Stimulated activated effector memory CD8-positive, alpha-beta T cell treated with anti-CD3 and anti-CD28 coated beads, Interleukin-12 subunit alpha, Interleukin-12 subunit beta, amount 100 ng/mL, for 72 hours (primary cell): ENCODE measurements at regions not wholly inside any gene's neighbourhood (a gene's known extent, or its start where the extent isn't known, plus 50 kb on each side); places are given as distances from the start of the nearest gene placed in this dataset.

ENCODE experiments used
- ATAC-seq: fragments of 150-1000 bp; cut with Tn5 transposase; 2 replicates; pipeline ENCODE4 v1.10.0; 2021
- DNase-seq, 2 donors: peaks; one replicate each; pipeline ENCODE4 v3.0.0; 2021 to 2022; ENCODE audit warnings: low spot score in 2 of 2
- H3K27ac Mint-ChIP-seq: one replicate; pipeline ENCODE4 v1.8.0; 2022; ENCODE audit warnings: mild to moderate bottlenecking, mixed read lengths
- H3K36me3 Mint-ChIP-seq: one replicate; pipeline ENCODE4 v1.8.0; 2022; ENCODE audit warnings: mild to moderate bottlenecking, mixed read lengths
- H3K4me1 Mint-ChIP-seq: one replicate; pipeline ENCODE4 v1.8.0; 2022; ENCODE audit warnings: mixed read lengths
- H3K4me3 Mint-ChIP-seq: one replicate; pipeline ENCODE4 v1.8.0; 2022; ENCODE audit warnings: mild to moderate bottlenecking, mixed read lengths
- H3K9me3 Mint-ChIP-seq: one replicate; pipeline ENCODE4 v1.8.0; 2022; ENCODE audit warnings: mixed read lengths

DNA sequence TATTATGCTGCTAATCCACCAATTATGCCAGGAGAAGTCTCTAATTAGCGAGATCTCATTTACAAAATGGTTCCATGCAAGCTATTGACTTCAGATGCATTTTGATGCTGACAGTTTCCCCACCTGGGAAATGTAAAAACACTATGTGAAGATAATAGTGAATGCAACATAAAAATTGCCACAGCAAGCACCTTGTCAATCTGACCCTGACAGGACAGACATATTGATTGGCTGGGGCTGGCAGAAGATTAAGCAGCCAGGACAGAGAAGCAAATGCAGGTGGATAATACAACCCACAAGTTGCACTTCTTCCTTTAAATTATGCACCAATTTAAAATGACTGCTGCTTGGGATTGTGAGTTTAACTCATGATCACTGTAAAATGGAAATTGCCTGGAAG, 642.8 kb upstream of the POT1 start:
- no peaks in the 10 kb centered on the region for H3K4me1 Mint-ChIP-seq
- no peak overlapping the region for H3K4me3 Mint-ChIP-seq
- ATAC-seq = no peak
- H3K9me3 Mint-ChIP-seq = peaks cover 34% of the 10 kb centered on the region
- H3K27ac Mint-ChIP-seq = no peak overlapping the region
- no peaks in the 10 kb centered on the region for H3K36me3 Mint-ChIP-seq
- DNase-seq = no peak

GRCh38 chr7:125568799-125569198, 639.2 kb upstream of the POT1 start:
- H3K27ac Mint-ChIP-seq = no peak overlapping the region
- H3K4me3 Mint-ChIP-seq = no peak overlapping the region
- ATAC-seq (no peak), DNase-seq (no peak)
- H3K4me1 Mint-ChIP-seq = no peaks in the 10 kb centered on the region
- no peaks in the 10 kb centered on the region for H3K36me3 Mint-ChIP-seq
- peaks cover 19% of the 10 kb centered on the region for H3K9me3 Mint-ChIP-seq

DNA sequence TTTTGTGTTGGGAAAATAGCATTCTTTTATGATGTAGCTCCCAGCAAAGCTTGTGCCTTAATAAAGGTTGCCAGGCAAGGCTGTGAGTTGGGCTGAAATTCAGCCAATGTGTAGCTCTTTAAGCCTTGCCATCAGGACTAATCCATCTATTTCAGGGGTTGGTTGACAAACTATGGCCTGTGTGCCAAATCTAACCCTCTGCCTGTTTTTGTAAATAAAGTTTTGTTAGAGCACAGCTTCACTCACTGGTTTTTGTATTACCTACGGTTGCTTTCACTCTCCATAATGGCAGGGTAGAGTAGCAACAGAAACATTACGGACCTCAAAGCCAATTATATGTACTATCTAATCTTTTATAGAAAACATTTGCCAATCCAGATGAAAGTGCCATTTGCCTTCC, 638.1 kb upstream of the POT1 start:
- no peaks in the 10 kb centered on the region for H3K36me3 Mint-ChIP-seq
- no peak for ATAC-seq
- DNase-seq = no peak
- H3K4me3 Mint-ChIP-seq = no peak overlapping the region
- H3K27ac Mint-ChIP-seq = no peak overlapping the region
- H3K9me3 Mint-ChIP-seq = peaks cover 17% of the 10 kb centered on the region
- H3K4me1 Mint-ChIP-seq = no peaks in the 10 kb centered on the region

GRCh38 chr7:125563964-125564529, 634.4 kb upstream of the POT1 start:
- no peaks in the 10 kb centered on the region for H3K4me1 Mint-ChIP-seq
- H3K27ac Mint-ChIP-seq = no peak overlapping the region
- H3K4me3 Mint-ChIP-seq = no peak overlapping the region
- no peaks in the 10 kb centered on the region for H3K36me3 Mint-ChIP-seq
- no peak for DNase-seq
- ATAC-seq = no peak
- H3K9me3 Mint-ChIP-seq = peaks cover 13% of the 10 kb centered on the region

GRCh38 chr7:125563557-125563956, 633.9 kb upstream of the POT1 start:
- no peak for ATAC-seq
- no peaks in the 10 kb centered on the region for H3K36me3 Mint-ChIP-seq

GRCh38 chr7:125561006-125561405, 631.4 kb upstream of the POT1 start:
- ATAC-seq (no peak), DNase-seq (no peak)
- H3K36me3 Mint-ChIP-seq = no peaks in the 10 kb centered on the region
- no peak overlapping the region for H3K4me3 Mint-ChIP-seq
- H3K4me1 Mint-ChIP-seq = no peaks in the 10 kb centered on the region
- peaks cover 18% of the 10 kb centered on the region for H3K9me3 Mint-ChIP-seq
- no peak overlapping the region for H3K27ac Mint-ChIP-seq

More at GRCh38 chr7:125563557-125563956, 633.9 kb upstream of the POT1 start:
- DNase-seq = no peak
- Mint-ChIP-seq H3K27ac (no peak overlapping the region), H3K4me3 (no peak overlapping the region), H3K4me1 (no peaks in the 10 kb centered on the region), H3K9me3 (peaks cover 14% of the 10 kb centered on the region)

DNA sequence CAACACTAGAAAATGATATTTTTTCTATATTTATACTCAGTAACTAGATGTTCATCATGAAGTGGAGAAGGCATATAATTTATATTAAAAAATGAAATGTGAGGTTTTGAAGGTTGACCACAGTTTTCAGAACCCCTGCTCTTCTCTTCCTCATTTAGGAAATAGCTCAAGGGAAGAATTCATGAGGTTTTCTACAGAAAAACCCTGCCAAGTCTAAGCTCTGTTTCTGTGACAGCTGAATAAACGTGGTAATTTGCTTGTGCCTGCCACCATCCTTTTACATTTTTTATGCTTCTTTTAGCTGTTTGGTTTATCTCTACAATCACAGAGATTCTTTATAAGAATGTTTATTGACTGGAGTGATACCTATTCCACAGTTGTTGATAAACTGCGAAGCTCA, 630.3 kb upstream of the POT1 start:
- no peak for DNase-seq
- Mint-ChIP-seq H3K4me1 (no peaks in the 10 kb centered on the region), H3K4me3 (no peak overlapping the region), H3K27ac (no peak overlapping the region), H3K9me3 (peaks cover 21% of the 10 kb centered on the region), H3K36me3 (no peaks in the 10 kb centered on the region)
- ATAC-seq = no peak

GRCh38 chr7:125555916-125556315, 626.3 kb upstream of the POT1 start:
- Mint-ChIP-seq H3K27ac (no peak overlapping the region), H3K4me3 (no peak overlapping the region), H3K9me3 (peaks cover 13% of the 10 kb centered on the region), H3K4me1 (no peaks in the 10 kb centered on the region), H3K36me3 (no peaks in the 10 kb centered on the region)
- DNase-seq = no peak
- no peak for ATAC-seq

DNA sequence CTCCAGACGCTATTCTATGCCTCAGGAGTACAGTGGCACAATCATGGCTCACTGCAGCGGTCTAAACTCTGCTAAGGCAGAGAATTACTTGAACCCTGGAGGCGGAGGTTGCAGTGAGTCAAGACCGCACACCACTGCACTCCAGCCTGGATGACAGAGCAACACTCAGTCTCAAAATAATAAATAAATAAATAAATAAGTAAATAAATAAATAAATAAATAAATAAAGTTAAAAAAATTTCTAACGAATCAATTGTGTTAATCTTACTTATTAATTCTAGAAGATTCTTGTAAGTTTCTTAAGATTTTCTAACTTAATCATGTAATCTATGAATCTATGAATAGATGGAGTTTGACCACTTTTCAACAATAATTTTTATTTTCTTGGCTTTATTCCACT, 621.4 kb upstream of the POT1 start:
- Mint-ChIP-seq H3K4me1 (no peaks in the 10 kb centered on the region), H3K4me3 (no peak overlapping the region), H3K27ac (no peak overlapping the region), H3K9me3 (peaks cover 11% of the 10 kb centered on the region), H3K36me3 (no peaks in the 10 kb centered on the region)
- no peak for ATAC-seq
- no peak for DNase-seq

- no peak for DNase-seq
- no peaks in the 10 kb centered on the region for H3K4me1 Mint-ChIP-seq
Observed at GRCh38 chr7:125547505-125547904, 617.9 kb upstream of the POT1 start.

DNA sequence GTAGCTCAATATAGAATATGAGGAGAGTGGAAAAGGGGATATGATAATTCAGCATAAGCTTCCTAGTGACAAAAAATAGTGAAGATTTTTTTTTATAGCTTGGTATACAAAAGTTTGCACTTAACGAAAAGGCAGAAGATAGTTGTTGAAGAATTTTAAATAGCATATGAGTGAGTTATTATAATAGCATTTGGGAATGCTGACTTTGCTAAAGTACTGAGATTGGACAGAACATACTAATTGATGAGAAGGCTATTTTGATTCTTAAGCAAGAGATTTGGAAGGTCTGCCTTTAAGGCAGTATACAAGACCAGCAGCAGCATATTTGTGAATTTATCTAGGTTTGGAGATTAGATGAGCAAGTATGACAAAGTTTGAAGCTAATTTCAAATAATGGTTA, 600.9 kb upstream of the POT1 start:
- H3K4me3 Mint-ChIP-seq = no peak overlapping the region
- ATAC-seq = no peak

More at GRCh38 chr7:125547505-125547904, 617.9 kb upstream of the POT1 start:
- Mint-ChIP-seq H3K9me3 (peaks cover 13% of the 10 kb centered on the region), H3K4me3 (no peak overlapping the region), H3K36me3 (no peaks in the 10 kb centered on the region), H3K27ac (no peak overlapping the region)
- ATAC-seq = no peak

DNA sequence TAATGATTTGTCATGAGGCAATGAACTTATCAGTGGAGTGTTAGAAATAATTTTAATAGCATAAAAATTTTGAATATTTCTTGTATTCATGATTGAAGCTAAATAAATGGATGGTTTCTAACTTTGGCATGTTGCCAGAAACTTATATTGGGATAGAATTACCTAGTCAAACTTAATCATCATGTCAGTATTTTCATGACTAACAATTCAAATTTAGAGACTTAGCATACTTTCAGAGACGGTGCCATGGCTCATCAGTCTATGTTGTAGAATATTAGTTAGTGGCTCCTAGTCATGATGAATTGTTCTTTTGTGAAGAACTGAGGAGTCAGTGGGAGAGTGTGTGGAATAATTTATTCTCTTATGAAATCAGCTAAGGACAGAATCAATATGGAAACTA, 599.6 kb upstream of the POT1 start:
- peaks cover 10% of the 10 kb centered on the region for H3K9me3 Mint-ChIP-seq
- no peak overlapping the region for H3K4me3 Mint-ChIP-seq
- DNase-seq = no peak
- H3K27ac Mint-ChIP-seq = no peak overlapping the region
- H3K4me1 Mint-ChIP-seq = no peaks in the 10 kb centered on the region
- no peaks in the 10 kb centered on the region for H3K36me3 Mint-ChIP-seq
- no peak for ATAC-seq

More for the DNA sequence above, 600.9 kb upstream of the POT1 start:
- DNase-seq = no peak
- Mint-ChIP-seq H3K9me3 (peaks cover 13% of the 10 kb centered on the region), H3K27ac (no peak overlapping the region), H3K36me3 (no peaks in the 10 kb centered on the region), H3K4me1 (no peaks in the 10 kb centered on the region)

DNA sequence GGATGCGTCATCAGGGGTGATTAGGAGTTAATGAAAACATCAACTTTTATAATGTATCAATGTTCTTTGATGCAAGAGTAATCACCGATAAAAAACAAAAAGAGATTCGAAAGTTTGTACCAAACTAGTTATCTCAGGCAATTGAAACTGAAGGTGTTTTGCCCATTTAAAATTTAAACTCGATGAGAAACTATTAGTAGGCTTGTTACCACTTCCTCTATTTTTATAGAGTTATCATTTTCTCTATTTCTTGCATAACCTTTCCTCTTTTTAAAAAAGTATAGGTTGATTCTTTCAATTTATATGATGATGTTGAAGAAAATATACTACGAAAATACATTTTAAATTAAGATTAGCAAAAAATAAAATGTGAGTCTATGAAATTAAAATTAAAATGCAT, 597.3 kb upstream of the POT1 start:
- DNase-seq (no peak), ATAC-seq (no peak)
- no peaks in the 10 kb centered on the region for H3K36me3 Mint-ChIP-seq
- no peak overlapping the region for H3K4me3 Mint-ChIP-seq
- H3K27ac Mint-ChIP-seq = no peak overlapping the region
- peaks cover 7% of the 10 kb centered on the region for H3K9me3 Mint-ChIP-seq
- no peaks in the 10 kb centered on the region for H3K4me1 Mint-ChIP-seq

DNA sequence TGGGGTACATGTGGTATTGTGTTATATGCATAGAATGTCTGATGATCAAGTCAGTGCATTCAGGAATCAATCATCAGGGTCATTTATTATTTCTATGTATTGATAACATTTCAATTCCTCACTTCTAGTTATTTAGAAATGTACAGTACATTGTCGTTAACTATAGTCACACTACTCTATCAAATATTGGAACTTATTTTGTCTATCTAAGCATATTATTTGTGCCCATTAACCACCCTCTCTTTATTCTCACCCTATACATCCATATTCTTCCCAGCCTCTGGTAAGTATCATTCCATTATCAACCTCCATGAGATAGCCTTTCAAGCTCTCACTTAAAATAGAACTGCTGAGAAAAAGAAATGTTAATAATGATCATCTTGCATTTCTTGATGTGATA, 596.5 kb upstream of the POT1 start:
- Mint-ChIP-seq H3K4me3 (no peak overlapping the region), H3K36me3 (no peaks in the 10 kb centered on the region), H3K4me1 (no peaks in the 10 kb centered on the region), H3K27ac (no peak overlapping the region), H3K9me3 (peaks cover 7% of the 10 kb centered on the region)
- DNase-seq (no peak), ATAC-seq (no peak)

DNA sequence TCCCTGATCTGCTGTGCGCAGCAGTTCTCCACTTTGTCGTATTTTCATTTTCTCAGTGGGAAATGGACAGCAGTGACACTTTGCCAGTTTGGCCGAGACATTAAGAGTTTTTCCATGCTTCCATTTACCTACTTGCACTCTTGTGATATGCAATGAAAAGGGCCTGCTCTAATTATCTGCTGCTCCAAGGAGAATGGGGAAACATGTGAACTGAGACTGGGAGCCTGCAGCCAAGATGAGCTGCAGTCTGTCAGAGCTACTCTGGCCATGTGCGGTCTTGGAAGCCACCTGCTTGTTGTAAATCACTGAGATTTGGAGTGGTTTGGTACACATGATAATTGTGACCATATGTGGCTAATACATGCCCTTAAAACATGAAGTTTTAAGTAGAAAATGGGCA, 586.6 kb upstream of the POT1 start:
- no peaks in the 10 kb centered on the region for H3K36me3 Mint-ChIP-seq
- no peak overlapping the region for H3K4me3 Mint-ChIP-seq
- ATAC-seq = no peak

GRCh38 chr7:125512373-125512772, 582.7 kb upstream of the POT1 start:
- DNase-seq (no peak), ATAC-seq (no peak)
- H3K4me1 Mint-ChIP-seq = no peaks in the 10 kb centered on the region
- H3K36me3 Mint-ChIP-seq = no peaks in the 10 kb centered on the region
- H3K27ac Mint-ChIP-seq = no peak overlapping the region
- H3K9me3 Mint-ChIP-seq = peaks cover 8% of the 10 kb centered on the region
- no peak overlapping the region for H3K4me3 Mint-ChIP-seq

More for the DNA sequence above, 586.6 kb upstream of the POT1 start:
- no peak for DNase-seq
- Mint-ChIP-seq H3K27ac (no peak overlapping the region), H3K9me3 (peaks cover 12% of the 10 kb centered on the region), H3K4me1 (no peaks in the 10 kb centered on the region)

DNA sequence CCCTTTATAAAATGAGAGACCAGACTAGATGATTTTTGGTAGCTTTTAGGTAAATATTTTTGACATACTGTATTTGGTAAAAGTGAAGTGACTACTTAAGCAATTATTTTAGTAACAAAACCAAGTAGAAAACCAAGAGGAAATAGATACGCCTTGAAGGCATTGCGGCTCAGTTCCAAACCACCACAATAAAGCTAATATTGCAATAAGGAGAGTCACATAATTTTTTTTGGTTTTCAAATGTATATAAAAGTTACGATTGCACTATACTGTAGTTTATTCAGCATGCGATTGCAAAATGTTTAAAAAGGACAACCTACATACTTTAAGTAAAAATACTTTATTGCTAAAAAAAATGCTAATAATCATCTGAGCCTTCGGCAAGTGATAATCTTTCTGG, 581.7 kb upstream of the POT1 start:
- DNase-seq = no peak
- H3K4me3 Mint-ChIP-seq = no peak overlapping the region
- H3K4me1 Mint-ChIP-seq = no peaks in the 10 kb centered on the region
- no peaks in the 10 kb centered on the region for H3K36me3 Mint-ChIP-seq
- no peak overlapping the region for H3K27ac Mint-ChIP-seq
- no peak for ATAC-seq
- H3K9me3 Mint-ChIP-seq = peaks cover 8% of the 10 kb centered on the region
